GM21390 (cell line): ENCODE measurements at regions not wholly inside any gene's neighbourhood (a gene's known extent, or its start where the extent isn't known, plus 50 kb on each side); places are given as distances from the start of the nearest gene placed in this dataset.

Source experiments
- ATAC-seq: cut with Tn5 transposase; IDR thresholded peaks from one replicate; pipeline ENCODE4 v1.9.1; 2021; ENCODE audit not compliant: unreplicated experiment

GRCh38 chr7:131964203-131964602, 407.8 kb upstream of the PODXL start:
- no peak for ATAC-seq

- ATAC-seq, result no peak
Observed at GRCh38 chr7:131961054-131961680, 404.7 kb upstream of the PODXL start.

GRCh38 chr7:131959106-131959812, 402.8 kb upstream of the PODXL start:
- no peak for ATAC-seq

GRCh38 chr7:131957338-131958020, 401.1 kb upstream of the PODXL start:
- ATAC-seq, result no peak

- ATAC-seq, result no peak
Observed at GRCh38 chr7:131956864-131957263, 400.4 kb upstream of the PODXL start.

- no peak for ATAC-seq
Observed at GRCh38 chr7:131955679-131956078, 399.3 kb upstream of the PODXL start.

- no peak for ATAC-seq
Observed at GRCh38 chr7:131953184-131953583, 396.8 kb upstream of the PODXL start.

- no peak for ATAC-seq
Observed at GRCh38 chr7:131952365-131952764, 395.9 kb upstream of the PODXL start.

- ATAC-seq, result no peak
Observed at GRCh38 chr7:131950758-131951157, 394.3 kb upstream of the PODXL start.

GRCh38 chr7:131949659-131950058, 393.2 kb upstream of the PODXL start:
- no peak for ATAC-seq

- no peak for ATAC-seq
Observed at GRCh38 chr7:131948434-131949053, 392.1 kb upstream of the PODXL start.

- no peak for ATAC-seq
Observed at GRCh38 chr7:131947661-131948060, 391.2 kb upstream of the PODXL start.

GRCh38 chr7:131945957-131946544, 389.6 kb upstream of the PODXL start:
- ATAC-seq, result no peak

- peak; percentile 58 for ATAC-seq
Observed at GRCh38 chr7:131945313-131945911, 389.0 kb upstream of the PODXL start.

GRCh38 chr7:131944556-131945069, 388.2 kb upstream of the PODXL start:
- no peak for ATAC-seq

- ATAC-seq, result no peak
Observed at GRCh38 chr7:131943646-131944045, 387.2 kb upstream of the PODXL start.

- no peak for ATAC-seq
Observed at GRCh38 chr7:131943211-131943610, 386.8 kb upstream of the PODXL start.

- ATAC-seq, result no peak
Observed at GRCh38 chr7:131942287-131943150, 386.1 kb upstream of the PODXL start.

- no peak for ATAC-seq
Observed at GRCh38 chr7:131941291-131941690, 384.9 kb upstream of the PODXL start.
